OCI-LY1 (cell line): ENCODE measurements at regions not wholly inside any gene's neighbourhood (a gene's known extent, or its start where the extent isn't known, plus 50 kb on each side); places are given as distances from the start of the nearest gene placed in this dataset.

Source experiments
- H2AFZ ChIP-seq: fragments of 200-600 bp; sonication (generic), shearing (Covaris generic); 2 replicates; pipeline ENCODE4 v1.6.0; 2014; ENCODE audit warnings: antibody characterized with exemption, mild to moderate bottlenecking, low read length
- H3F3A ChIP-seq: fragments of 200-600 bp; sonication (generic), shearing (Covaris generic); 2 replicates; pipeline ENCODE4 v1.6.0; 2014; ENCODE audit warnings: mild to moderate bottlenecking, antibody characterized with exemption, low read length, moderate library complexity; ENCODE audit not compliant: insufficient read depth
- H3K27ac ChIP-seq: fragments of 200-600 bp; sonication (generic); 2 replicates; pipeline ENCODE4 v1.5.1; 2014; ENCODE audit warnings: low read length, mixed run types, mild to moderate bottlenecking, low read depth; ENCODE audit not compliant: poor library complexity, severe bottlenecking
- H3K27me3 ChIP-seq: fragments of 200-600 bp; sonication (generic); 2 replicates; pipeline ENCODE4 v1.6.0; 2014; ENCODE audit warnings: antibody characterized with exemption, mild to moderate bottlenecking, low read length, moderate library complexity; ENCODE audit not compliant: insufficient read depth
- H3K36me3 ChIP-seq: fragments of 200-600 bp; sonication (generic); 2 replicates; pipeline ENCODE4 v1.6.1; 2014; ENCODE audit warnings: mild to moderate bottlenecking, antibody characterized with exemption, low read length, moderate library complexity, mixed read lengths; ENCODE audit not compliant: insufficient read depth
- H3K4me1 ChIP-seq: fragments of 200-600 bp; sonication (generic); 2 replicates; pipeline ENCODE4 v1.5.1; 2014; ENCODE audit warnings: mild to moderate bottlenecking, low read length, moderate library complexity; ENCODE audit not compliant: insufficient read depth, severe bottlenecking
- H3K4me2 ChIP-seq: fragments of 200-600 bp; sonication (generic), shearing (Covaris generic); 2 replicates; pipeline ENCODE4 v1.6.1; 2014; ENCODE audit warnings: low read length
- H3K4me3 ChIP-seq: fragments of 200-600 bp; sonication (generic); 2 replicates; pipeline ENCODE4 v1.5.1; 2014; ENCODE audit warnings: low read length, low read depth, mild to moderate bottlenecking, mixed read lengths; ENCODE audit not compliant: poor library complexity, severe bottlenecking
- H3K79me2 ChIP-seq: fragments of 200-600 bp; shearing (Covaris generic); 2 replicates; pipeline ENCODE4 v1.6.1; 2016; ENCODE audit warnings: mixed run types, low read length, mixed read lengths; ENCODE audit not compliant: insufficient read depth
- H3K9ac ChIP-seq: fragments of 200-600 bp; sonication (generic), shearing (Covaris generic); 2 replicates; pipeline ENCODE4 v1.6.1; 2014; ENCODE audit warnings: mild to moderate bottlenecking, low read length, mixed read lengths
- H3K9me2 ChIP-seq: fragments of 200-600 bp; sonication (generic), shearing (Covaris generic); 2 replicates; pipeline ENCODE4 v1.6.1; 2014; ENCODE audit warnings: low read depth, mild to moderate bottlenecking, low read length, mixed read lengths
- H3K9me3 ChIP-seq: fragments of 200-600 bp; shearing (Covaris generic); 2 replicates; pipeline ENCODE4 v1.6.1; 2014; ENCODE audit warnings: low read length, mixed read lengths
- H4K20me1 ChIP-seq: fragments of 200-600 bp; sonication (generic), shearing (Covaris generic); 2 replicates; pipeline ENCODE4 v1.6.0; 2016; ENCODE audit warnings: mild to moderate bottlenecking, low read length; ENCODE audit not compliant: insufficient read depth
- CTCF ChIP-seq: fragments of 200-600 bp; sonication (generic), shearing (Covaris generic); IDR thresholded peaks from 2 replicates; pipeline ENCODE4 v1.5.1; 2017; ENCODE audit warnings: mild to moderate bottlenecking, antibody characterized with exemption, low read length, moderate library complexity, mixed read lengths
- EZH2 ChIP-seq: fragments of 200-600 bp; sonication (generic), shearing (Covaris generic); IDR thresholded peaks from 2 replicates; pipeline ENCODE4 v1.8.0; 2017; ENCODE audit warnings: borderline replicate concordance, mixed run types, mild to moderate bottlenecking, antibody characterized with exemption, low read length, moderate library complexity, mixed read lengths

- no peaks in the 10 kb centered on the region for H3K27me3 ChIP-seq
- peak overlapping the region; percentile 56 for H3K4me3 ChIP-seq
- no peaks in the 10 kb centered on the region for H3K9me3 ChIP-seq
- peak overlapping the region; percentile 57 for H3K9ac ChIP-seq
- H3K36me3 ChIP-seq, result no peaks in the 10 kb centered on the region
- H3K27ac ChIP-seq, result peak overlapping the region; percentile 61
- H3F3A ChIP-seq, result no peaks in the 10 kb centered on the region
- peaks cover 24% of the 10 kb centered on the region for H3K4me1 ChIP-seq
- H3K79me2 ChIP-seq, result no peaks in the 10 kb centered on the region
- H3K4me2 ChIP-seq, result peak overlapping the region; percentile 60
- no peaks in the 10 kb centered on the region for H3K9me2 ChIP-seq
- H2AFZ ChIP-seq, result no peak overlapping the region
- no peaks in the 10 kb centered on the region for H4K20me1 ChIP-seq
- TF ChIP-seq EZH2 (no peak), CTCF (no peak)
These were observed 72.0 kb downstream of the IRF2BPL start for GRCh38 chr14:76956316-76957090.

- H3K79me2 ChIP-seq, result no peaks in the 10 kb centered on the region
- TF ChIP-seq CTCF (no peak), EZH2 (no peak)
- H4K20me1 ChIP-seq, result no peaks in the 10 kb centered on the region
- H3K9ac ChIP-seq, result peak overlapping the region; percentile 57
- H3K4me2 ChIP-seq, result peak overlapping the region; percentile 60
- H3K27ac ChIP-seq, result peak overlapping the region; percentile 61
- no peaks in the 10 kb centered on the region for H3K9me3 ChIP-seq
- no peaks in the 10 kb centered on the region for H3K27me3 ChIP-seq
- H2AFZ ChIP-seq, result no peak overlapping the region
- no peaks in the 10 kb centered on the region for H3K9me2 ChIP-seq
- H3K4me3 ChIP-seq, result peak overlapping the region; percentile 56
- H3K36me3 ChIP-seq, result no peaks in the 10 kb centered on the region
- H3K4me1 ChIP-seq, result peaks cover 18% of the 10 kb centered on the region
- no peaks in the 10 kb centered on the region for H3F3A ChIP-seq
These were observed 72.8 kb downstream of the IRF2BPL start for GRCh38 chr14:76955575-76956315.

- Histone ChIP-seq H3F3A (no peaks in the 10 kb centered on the region), H3K27ac (no peak overlapping the region), H3K36me3 (no peaks in the 10 kb centered on the region), H3K9me2 (no peaks in the 10 kb centered on the region), H3K4me3 (no peak overlapping the region), H3K9ac (no peak overlapping the region), H3K4me2 (no peak overlapping the region), H3K4me1 (peaks cover 18% of the 10 kb centered on the region), H3K9me3 (no peaks in the 10 kb centered on the region), H2AFZ (no peak overlapping the region), H4K20me1 (no peaks in the 10 kb centered on the region), H3K79me2 (no peaks in the 10 kb centered on the region), H3K27me3 (no peaks in the 10 kb centered on the region)
- TF ChIP-seq EZH2, result no peak
- no peak for TF ChIP-seq CTCF
These were observed 73.9 kb downstream of the IRF2BPL start for GRCh38 chr14:76954394-76955190.
